HEK293T (cell line): ENCODE measurements at regions not wholly inside any gene's neighbourhood (a gene's known extent, or its start where the extent isn't known, plus 50 kb on each side); places are given as distances from the start of the nearest gene placed in this dataset.

ENCODE experiments used
- ARNT ChIP-seq: fragments of 450-650 bp; IDR thresholded peaks from 2 replicates; pipeline ENCODE4 v1.6.1; 2017; ENCODE audit warnings: mild to moderate bottlenecking
- BHLHE40 ChIP-seq: fragments of 450-650 bp; IDR thresholded peaks from 2 replicates; pipeline ENCODE4 v1.6.1; 2016; ENCODE audit warnings: mild to moderate bottlenecking, moderate library complexity, borderline replicate concordance
- CTBP1 ChIP-seq: fragments of 450-650 bp; IDR thresholded peaks from 2 replicates; pipeline ENCODE4 v1.6.1; 2016; ENCODE audit warnings: borderline replicate concordance
- ELF4 ChIP-seq: fragments of 450-650 bp; IDR thresholded peaks from 2 replicates; pipeline ENCODE4 v1.6.1; 2017; ENCODE audit warnings: antibody characterized with exemption
- FOXA1 ChIP-seq: fragments of 450-650 bp; IDR thresholded peaks from 2 replicates; pipeline ENCODE4 v1.6.1; 2016; ENCODE audit warnings: mild to moderate bottlenecking
- FOXK2 ChIP-seq: fragments of 450-650 bp; IDR thresholded peaks from 2 replicates; pipeline ENCODE4 v1.6.1; 2016; ENCODE audit warnings: mild to moderate bottlenecking
- HDGF ChIP-seq: fragments of 450-650 bp; IDR thresholded peaks from 2 replicates; pipeline ENCODE4 v1.6.1; 2017; ENCODE audit warnings: antibody characterized with exemption, borderline replicate concordance
- L3MBTL2 ChIP-seq: fragments of 450-650 bp; conservative IDR thresholded peaks from 2 replicates; pipeline ENCODE4 v1.6.1; 2016; ENCODE audit warnings: mild to moderate bottlenecking
- NFRKB ChIP-seq: fragments of 450-650 bp; IDR thresholded peaks from 2 replicates; pipeline ENCODE4 v1.6.1; 2016; ENCODE audit warnings: mild to moderate bottlenecking, moderate library complexity
- PKNOX1 ChIP-seq: fragments of 450-650 bp; IDR thresholded peaks from 2 replicates; pipeline ENCODE4 v1.6.1; 2016
- SP1 ChIP-seq: fragments of 450-650 bp; IDR thresholded peaks from 2 replicates; pipeline ENCODE4 v1.6.1; 2017
- SUZ12 ChIP-seq: fragments of 450-650 bp; IDR thresholded peaks from 2 replicates; pipeline ENCODE4 v1.6.1; 2016; ENCODE audit warnings: mild to moderate bottlenecking
- TARDBP ChIP-seq: fragments of 450-650 bp; IDR thresholded peaks from 2 replicates; pipeline ENCODE4 v1.6.1; 2016

- TF ChIP-seq BHLHE40, result no peak
- TF ChIP-seq SUZ12, result no peak
- TF ChIP-seq ARNT, result no peak
- TF ChIP-seq L3MBTL2, result no peak
- no peak for TF ChIP-seq FOXA1
- no peak for TF ChIP-seq NFRKB
- no peak for TF ChIP-seq TARDBP
- TF ChIP-seq HDGF, result no peak
- TF ChIP-seq ELF4, result no peak
- TF ChIP-seq FOXK2, result no peak
- TF ChIP-seq SP1, result no peak
- TF ChIP-seq CTBP1, result no peak
- TF ChIP-seq PKNOX1, result no peak
Measured at GRCh38 chr2:129345540-129345939, 633.9 kb upstream of the RAB6C start.
